ENCODE measurements at regions not wholly inside any gene's neighbourhood (a gene's known extent, or its start where the extent isn't known, plus 50 kb on each side); places are given as distances from the start of the nearest gene placed in this dataset.

DNA sequence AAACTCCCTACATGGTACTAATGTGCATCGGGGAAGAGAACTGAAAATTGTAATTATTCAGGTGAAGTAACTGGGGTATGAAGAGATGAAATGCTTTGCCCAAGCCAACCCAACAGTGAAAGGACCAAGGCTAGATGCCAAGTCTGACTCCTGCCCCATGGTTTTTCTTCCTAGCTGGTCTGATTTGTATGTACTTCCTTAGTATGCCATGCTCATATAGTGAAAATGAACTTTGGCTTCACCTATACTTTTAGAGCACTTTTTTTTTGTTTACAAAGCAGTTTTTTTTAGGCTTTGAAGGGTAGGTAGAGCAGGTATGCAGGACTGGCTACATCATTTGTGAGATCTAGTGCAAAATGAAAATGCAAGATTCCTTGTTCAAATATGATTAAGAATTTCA is 359.4 kb upstream of the RIOK2 start:
- TF ChIP-seq, protein P1, sequence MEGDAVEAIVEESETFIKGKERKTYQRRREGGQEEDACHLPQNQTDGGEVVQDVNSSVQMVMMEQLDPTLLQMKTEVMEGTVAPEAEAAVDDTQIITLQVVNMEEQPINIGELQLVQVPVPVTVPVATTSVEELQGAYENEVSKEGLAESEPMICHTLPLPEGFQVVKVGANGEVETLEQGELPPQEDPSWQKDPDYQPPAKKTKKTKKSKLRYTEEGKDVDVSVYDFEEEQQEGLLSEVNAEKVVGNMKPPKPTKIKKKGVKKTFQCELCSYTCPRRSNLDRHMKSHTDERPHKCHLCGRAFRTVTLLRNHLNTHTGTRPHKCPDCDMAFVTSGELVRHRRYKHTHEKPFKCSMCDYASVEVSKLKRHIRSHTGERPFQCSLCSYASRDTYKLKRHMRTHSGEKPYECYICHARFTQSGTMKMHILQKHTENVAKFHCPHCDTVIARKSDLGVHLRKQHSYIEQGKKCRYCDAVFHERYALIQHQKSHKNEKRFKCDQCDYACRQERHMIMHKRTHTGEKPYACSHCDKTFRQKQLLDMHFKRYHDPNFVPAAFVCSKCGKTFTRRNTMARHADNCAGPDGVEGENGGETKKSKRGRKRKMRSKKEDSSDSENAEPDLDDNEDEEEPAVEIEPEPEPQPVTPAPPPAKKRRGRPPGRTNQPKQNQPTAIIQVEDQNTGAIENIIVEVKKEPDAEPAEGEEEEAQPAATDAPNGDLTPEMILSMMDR (IDR thresholded peaks at IDR 0.05) = no peak
- H3K9me3 Mint-ChIP-seq (ENCODE audit: unreplicated experiment) = no peaks in the 10 kb centered on the region
- H3K4me1 Mint-ChIP-seq (ENCODE audit: unreplicated experiment) = no peaks in the 10 kb centered on the region
- H3K27ac Mint-ChIP-seq (ENCODE audit: unreplicated experiment) = no peak overlapping the region
- H3K27me3 Mint-ChIP-seq (ENCODE audit: unreplicated experiment) = no peaks in the 10 kb centered on the region
- no peak for DNase-seq (ENCODE audit: extremely low spot score, unreplicated experiment)
- H3K4me3 Mint-ChIP-seq (ENCODE audit: unreplicated experiment) = no peak overlapping the region
- no peaks in the 10 kb centered on the region for H3K36me3 Mint-ChIP-seq (ENCODE audit: unreplicated experiment)

GRCh38 chr5:97543166-97543565 is 360.1 kb upstream of the RIOK2 start:
- no peak overlapping the region for H3K27ac Mint-ChIP-seq (ENCODE audit: unreplicated experiment)
- TF ChIP-seq, protein P1 (IDR thresholded peaks at IDR 0.05) = no peak
- no peak overlapping the region for H3K4me3 Mint-ChIP-seq (ENCODE audit: unreplicated experiment)

DNA sequence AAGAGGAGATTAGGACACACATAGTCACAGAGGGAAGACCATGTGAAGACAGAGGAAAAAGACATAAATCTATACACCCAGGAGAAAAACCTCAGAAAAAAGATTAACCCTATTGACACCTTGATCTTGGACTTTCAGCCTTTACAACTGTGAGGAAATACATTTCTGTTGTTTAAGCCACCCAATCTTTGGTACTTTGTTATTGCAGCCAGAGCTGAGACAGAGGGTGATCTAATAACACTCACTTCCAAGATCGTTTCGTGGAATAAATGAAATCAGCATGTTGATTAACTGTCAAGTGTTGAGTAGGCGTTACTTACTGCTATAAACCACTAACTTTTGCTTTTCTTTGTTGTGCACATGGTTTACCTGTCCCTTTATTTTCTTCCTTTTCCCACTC is 361.2 kb upstream of the RIOK2 start:
- TF ChIP-seq, protein P1 (IDR thresholded peaks at IDR 0.05) = no peak

More at GRCh38 chr5:97543166-97543565, 360.1 kb upstream of the RIOK2 start:
- Mint-ChIP-seq H3K4me1 (ENCODE audit: unreplicated experiment) (peaks cover 4% of the 10 kb centered on the region), H3K9me3 (ENCODE audit: unreplicated experiment) (no peaks in the 10 kb centered on the region), H3K36me3 (ENCODE audit: unreplicated experiment) (no peaks in the 10 kb centered on the region), H3K27me3 (ENCODE audit: unreplicated experiment) (no peaks in the 10 kb centered on the region)
- no peak for DNase-seq (ENCODE audit: extremely low spot score, unreplicated experiment)

GRCh38 chr5:97544678-97545077 is 361.6 kb upstream of the RIOK2 start:
- DNase-seq (ENCODE audit: extremely low spot score, unreplicated experiment) = no peak
- Mint-ChIP-seq H3K9me3 (ENCODE audit: unreplicated experiment) (no peaks in the 10 kb centered on the region), H3K4me1 (ENCODE audit: unreplicated experiment) (peaks cover 4% of the 10 kb centered on the region), H3K27ac (ENCODE audit: unreplicated experiment) (no peak overlapping the region), H3K27me3 (ENCODE audit: unreplicated experiment) (no peaks in the 10 kb centered on the region), H3K4me3 (ENCODE audit: unreplicated experiment) (no peak overlapping the region), H3K36me3 (ENCODE audit: unreplicated experiment) (no peaks in the 10 kb centered on the region)
- TF ChIP-seq, protein P1 (IDR thresholded peaks at IDR 0.05) = no peak

More for the DNA sequence above, 361.2 kb upstream of the RIOK2 start:
- DNase-seq (ENCODE audit: extremely low spot score, unreplicated experiment) = no peak
- Mint-ChIP-seq H3K27ac (ENCODE audit: unreplicated experiment) (no peak overlapping the region), H3K4me3 (ENCODE audit: unreplicated experiment) (no peak overlapping the region), H3K27me3 (ENCODE audit: unreplicated experiment) (no peaks in the 10 kb centered on the region), H3K4me1 (ENCODE audit: unreplicated experiment) (peaks cover 4% of the 10 kb centered on the region), H3K36me3 (ENCODE audit: unreplicated experiment) (no peaks in the 10 kb centered on the region), H3K9me3 (ENCODE audit: unreplicated experiment) (no peaks in the 10 kb centered on the region)

GRCh38 chr5:97545446-97545845 is 362.4 kb upstream of the RIOK2 start:
- no peak overlapping the region for H3K27ac Mint-ChIP-seq (ENCODE audit: unreplicated experiment)
- H3K27me3 Mint-ChIP-seq (ENCODE audit: unreplicated experiment) = no peaks in the 10 kb centered on the region
- peaks cover 7% of the 10 kb centered on the region for H3K4me1 Mint-ChIP-seq (ENCODE audit: unreplicated experiment)
- DNase-seq (ENCODE audit: extremely low spot score, unreplicated experiment) = no peak
- H3K36me3 Mint-ChIP-seq (ENCODE audit: unreplicated experiment) = no peaks in the 10 kb centered on the region
- TF ChIP-seq, protein P1 (IDR thresholded peaks at IDR 0.05) = no peak
- H3K9me3 Mint-ChIP-seq (ENCODE audit: unreplicated experiment) = no peaks in the 10 kb centered on the region
- no peak overlapping the region for H3K4me3 Mint-ChIP-seq (ENCODE audit: unreplicated experiment)

Measured in osteocyte (in vitro differentiated cells).